ENCODE measurements at regions not wholly inside any gene's neighbourhood (a gene's known extent, or its start where the extent isn't known, plus 50 kb on each side); places are given as distances from the start of the nearest gene placed in this dataset. TPM values are rescaled to one million over a fixed set of nuclear protein-coding genes. Genes with fewer than 3 reads are reported as not detected.

Small RNA genes in the stretch of these regions (microRNA-seq; reads per million reads assigned to microRNA genes)
- not detected for gene AC008740.2 (ENCODE audit: insufficient read depth, insufficient read length)

Small RNA genes in the stretch of these regions (small RNA-seq; reads per million reads assigned to genes)
- 0 reads per million in 5 experiments for gene AC008740.2
